Mesodermal cell (in vitro differentiated cells): ENCODE measurements at regions not wholly inside any gene's neighbourhood (a gene's known extent, or its start where the extent isn't known, plus 50 kb on each side); places are given as distances from the start of the nearest gene placed in this dataset.
"Not testable (repeated sequence)": the region's sequence is repeated elsewhere in the genome, so short reads cannot be mapped to it uniquely, and the experiment has no call there.

Experiments used
- H3K27ac ChIP-seq: 2 replicates; pipeline ENCODE4 v1.7.0; 2013; ENCODE audit warnings: mild to moderate bottlenecking, low read depth, low read length, moderate library complexity; ENCODE audit not compliant: severe bottlenecking
- H3K36me3 ChIP-seq: 2 replicates; pipeline ENCODE4 v1.7.1; 2013; ENCODE audit warnings: mild to moderate bottlenecking, low read length, moderate library complexity; ENCODE audit not compliant: control insufficient read depth, insufficient read depth
- H3K4me1 ChIP-seq: one replicate; pipeline ENCODE4 v1.7.1; 2013; ENCODE audit warnings: mild to moderate bottlenecking, low read length; ENCODE audit not compliant: insufficient read depth, control insufficient read depth, poor library complexity, severe bottlenecking
- H3K4me3 ChIP-seq: 2 replicates; pipeline ENCODE4 v1.7.0; 2013; ENCODE audit warnings: low read length, control low read depth, mild to moderate bottlenecking; ENCODE audit not compliant: insufficient read depth, poor library complexity, severe bottlenecking; ENCODE audit errors: extremely low read depth
- H3K9me3 ChIP-seq: 2 replicates; pipeline ENCODE4 v1.7.1; 2013; ENCODE audit warnings: mild to moderate bottlenecking, low read length, moderate library complexity; ENCODE audit not compliant: control insufficient read depth
- WGBS, 2 experiments: methylation state at CpG; one replicate each; pipeline ENCODE4 v1.1.5; 2013; ENCODE audit warnings: missing lambda C conversion rate in 2 of 2; ENCODE audit not compliant: insufficient coverage in 2 of 2; 5-methylcytosine and 5-hydroxymethylcytosine counted together

GRCh38 chr13:27350825-27351224 is 73.6 kb upstream of the GTF3A start:
- not testable (repeated sequence) for H3K27ac ChIP-seq, H3K9me3 ChIP-seq, H3K4me3 ChIP-seq

GRCh38 chr13:27352698-27353097 is 71.7 kb upstream of the GTF3A start:
- H3K27ac ChIP-seq: no peak overlapping the region
- WGBS, 2 experiments: 86 to 89% methylated on average over 1 to 10 of the region's 11 CpGs
- no peaks in the 10 kb centered on the region for H3K36me3 ChIP-seq
- no peak overlapping the region for H3K4me3 ChIP-seq
- peaks cover 17% of the 10 kb centered on the region for H3K4me1 ChIP-seq
- no peaks in the 10 kb centered on the region for H3K9me3 ChIP-seq

More at GRCh38 chr13:27350825-27351224, 73.6 kb upstream of the GTF3A start:
- peaks cover 17% of the 10 kb centered on the region for H3K4me1 ChIP-seq
- WGBS, 2 experiments: 92% methylated on average over 4 of the region's 6 CpGs
- not testable (repeated sequence) for H3K36me3 ChIP-seq

- Histone ChIP-seq H3K36me3 (no peaks in the 10 kb centered on the region), H3K4me1 (peaks cover 17% of the 10 kb centered on the region), H3K4me3 (no peak overlapping the region), H3K9me3 (no peaks in the 10 kb centered on the region), H3K27ac (peak overlapping the region; percentile 39)
- WGBS, 2 experiments: 78 to 84% methylated on average over 7 to 9 of the region's 9 CpGs
These were observed 71.2 kb upstream of the GTF3A start for GRCh38 chr13:27353166-27353583.

- Histone ChIP-seq H3K36me3 (no peaks in the 10 kb centered on the region), H3K27ac (peak overlapping the region; percentile 39), H3K4me3 (no peak overlapping the region), H3K9me3 (no peaks in the 10 kb centered on the region), H3K4me1 (peaks cover 17% of the 10 kb centered on the region)
- 94% methylated on average over 2 of the region's 3 CpGs; no CpG with 5 or more reads in 1 of the 2 experiments for WGBS, 2 experiments
These were observed 70.7 kb upstream of the GTF3A start for GRCh38 chr13:27353708-27354107.

- peaks cover 17% of the 10 kb centered on the region for H3K4me1 ChIP-seq
These were observed 70.0 kb upstream of the GTF3A start for GRCh38 chr13:27354379-27354778.

GRCh38 chr13:27355894-27356293 is 68.5 kb upstream of the GTF3A start:
- H3K4me1 ChIP-seq: peaks cover 17% of the 10 kb centered on the region
- 77 to 80% methylated on average over 5 to 7 of the region's 7 CpGs for WGBS, 2 experiments
- H3K9me3 ChIP-seq: no peaks in the 10 kb centered on the region
- no peak overlapping the region for H3K4me3 ChIP-seq
- H3K27ac ChIP-seq: no peak overlapping the region
- no peaks in the 10 kb centered on the region for H3K36me3 ChIP-seq

More at GRCh38 chr13:27354379-27354778, 70.0 kb upstream of the GTF3A start:
- no peak overlapping the region for H3K4me3 ChIP-seq
- no peaks in the 10 kb centered on the region for H3K36me3 ChIP-seq
- no peaks in the 10 kb centered on the region for H3K9me3 ChIP-seq
- no CpG with 5 or more reads among the region's 3 CpGs for WGBS, 2 experiments
- no peak overlapping the region for H3K27ac ChIP-seq

- Histone ChIP-seq H3K4me1 (peaks cover 9% of the 10 kb centered on the region), H3K4me3 (no peak overlapping the region), H3K9me3 (no peaks in the 10 kb centered on the region), H3K36me3 (no peaks in the 10 kb centered on the region), H3K27ac (no peak overlapping the region)
- WGBS, 2 experiments: no CpG with 5 or more reads among the region's 6 CpGs
These were observed 66.0 kb upstream of the GTF3A start for GRCh38 chr13:27358420-27358819.

GRCh38 chr13:27359199-27359821 is 65.1 kb upstream of the GTF3A start:
- 0% methylated on average over 2 to 3 of the region's 6 CpGs for WGBS, 2 experiments
- H3K4me3 ChIP-seq: no peak overlapping the region
- no peaks in the 10 kb centered on the region for H3K36me3 ChIP-seq

GRCh38 chr13:27360562-27360961 is 63.9 kb upstream of the GTF3A start:
- H3K9me3 ChIP-seq: no peaks in the 10 kb centered on the region
- no peaks in the 10 kb centered on the region for H3K36me3 ChIP-seq
- WGBS, 2 experiments: 88 to 91% methylated on average over 9 of the region's 9 CpGs
- no peak overlapping the region for H3K4me3 ChIP-seq
- no peaks in the 10 kb centered on the region for H3K4me1 ChIP-seq
- no peak overlapping the region for H3K27ac ChIP-seq

More at GRCh38 chr13:27359199-27359821, 65.1 kb upstream of the GTF3A start:
- Histone ChIP-seq H3K4me1 (peaks cover under 1% of the 10 kb centered on the region), H3K27ac (no peak overlapping the region), H3K9me3 (no peaks in the 10 kb centered on the region)

GRCh38 chr13:27362064-27362751 is 62.2 kb upstream of the GTF3A start:
- Histone ChIP-seq H3K27ac (no peak overlapping the region), H3K9me3 (no peaks in the 10 kb centered on the region), H3K4me1 (no peaks in the 10 kb centered on the region), H3K4me3 (peak overlapping the region; percentile 36), H3K36me3 (no peaks in the 10 kb centered on the region)
- WGBS, 2 experiments: 4 to 7% methylated on average over 35 to 36 of the region's 36 CpGs

GRCh38 chr13:27363637-27364036 is 60.8 kb upstream of the GTF3A start:
- not testable (repeated sequence) for H3K4me3 ChIP-seq, H3K4me1 ChIP-seq, H3K27ac ChIP-seq, H3K36me3 ChIP-seq, H3K9me3 ChIP-seq
- 88 to 100% methylated on average over 2 to 4 of the region's 5 CpGs for WGBS, 2 experiments
